SJSA1 (cell line): ENCODE measurements at regions not wholly inside any gene's neighbourhood (a gene's known extent, or its start where the extent isn't known, plus 50 kb on each side); places are given as distances from the start of the nearest gene placed in this dataset.
A peak's percentile ranks its signal among the peaks of the same experiment; 100 is the strongest.

Experiments used
- DNase-seq, 2 experiments: peaks; one replicate each; pipeline ENCODE4 v3.0.0-alpha.2; 2015 to 2020; ENCODE audit warnings: low spot score in 2 of 2, low read depth in 1 of 2
- H3K27ac ChIP-seq: fragments of 250-450 bp; sonication (Bioruptor Pico); 2 replicates; pipeline ENCODE4 v1.5.1; 2020; ENCODE audit warnings: mild to moderate bottlenecking, moderate library complexity
- H3K27me3 ChIP-seq: fragments of 250-450 bp; sonication (Bioruptor Pico); replicated peaks from 2 replicates; pipeline ENCODE4 v1.5.1; 2020; ENCODE audit warnings: mild to moderate bottlenecking, moderate library complexity
- H3K36me3 ChIP-seq: fragments of 250-450 bp; sonication (Bioruptor Pico); 2 replicates; pipeline ENCODE4 v1.5.1; 2020; ENCODE audit warnings: mild to moderate bottlenecking
- H3K4me1 ChIP-seq: fragments of 250-450 bp; sonication (Bioruptor Pico); replicated peaks from 2 replicates; pipeline ENCODE4 v1.6.1; 2021; ENCODE audit warnings: mild to moderate bottlenecking
- H3K4me3 ChIP-seq: fragments of 250-450 bp; sonication (Bioruptor Pico); 2 replicates; pipeline ENCODE4 v1.5.1; 2020; ENCODE audit warnings: mild to moderate bottlenecking
- H3K9me3 ChIP-seq: fragments of 250-450 bp; sonication (Bioruptor Pico); replicated peaks from 2 replicates; pipeline ENCODE4 v1.5.1; 2020; ENCODE audit warnings: mild to moderate bottlenecking

- Histone ChIP-seq H3K9me3 (no peaks in the 10 kb centered on the region), H3K27ac (no peak overlapping the region), H3K4me1 (no peaks in the 10 kb centered on the region), H3K27me3 (no peaks in the 10 kb centered on the region), H3K4me3 (no peak overlapping the region), H3K36me3 (no peaks in the 10 kb centered on the region)
- DNase-seq = no peak
These were observed 136.9 kb downstream of the SLC38A1 start for GRCh38 chr12:46131732-46132469.

- DNase-seq = no peak
- Histone ChIP-seq H3K36me3 (no peaks in the 10 kb centered on the region), H3K4me1 (peaks cover 12% of the 10 kb centered on the region; the same call in 1 of the 2 replicates), H3K9me3 (no peaks in the 10 kb centered on the region), H3K27ac (no peak overlapping the region), H3K27me3 (no peaks in the 10 kb centered on the region), H3K4me3 (no peak overlapping the region)
These were observed 137.3 kb upstream of the SCAF11 start for GRCh38 chr12:46127656-46128055.

- DNase-seq = no peak
- no peaks in the 10 kb centered on the region for H3K36me3 ChIP-seq
- H3K27ac ChIP-seq = no peak overlapping the region
- H3K4me3 ChIP-seq = no peak overlapping the region
- H3K27me3 ChIP-seq = 0 out of 2 replicates have a peak, but pooled peaks cover 3% of the 10 kb centered on the region
- no peaks in the 10 kb centered on the region for H3K9me3 ChIP-seq
- H3K4me1 ChIP-seq = peaks cover 12% of the 10 kb centered on the region; the same call in 1 of the 2 replicates
These were observed 135.8 kb upstream of the SCAF11 start for GRCh38 chr12:46126050-46126727.

GRCh38 chr12:46124848-46125619 is 134.7 kb upstream of the SCAF11 start:
- H3K4me3 ChIP-seq = no peak overlapping the region
- DNase-seq = peak; percentile 62 to 69
- peaks cover 12% of the 10 kb centered on the region; the same call in 1 of the 2 replicates for H3K4me1 ChIP-seq
- H3K27ac ChIP-seq = no peak overlapping the region; the same call in 1 of the 2 replicates
- H3K9me3 ChIP-seq = no peaks in the 10 kb centered on the region
- H3K36me3 ChIP-seq = no peaks in the 10 kb centered on the region
- 0 out of 2 replicates have a peak, but pooled peaks cover 6% of the 10 kb centered on the region for H3K27me3 ChIP-seq

- Histone ChIP-seq H3K9me3 (no peaks in the 10 kb centered on the region), H3K27me3 (0 out of 2 replicates have a peak, but pooled peaks cover 6% of the 10 kb centered on the region), H3K36me3 (no peaks in the 10 kb centered on the region), H3K27ac (no peak overlapping the region), H3K4me1 (peaks cover 12% of the 10 kb centered on the region; the same call in 1 of the 2 replicates), H3K4me3 (no peak overlapping the region)
- no peak for DNase-seq
These were observed 133.9 kb upstream of the SCAF11 start for GRCh38 chr12:46124132-46124847.

GRCh38 chr12:46112364-46112763 is 122.0 kb upstream of the SCAF11 start:
- no peaks in the 10 kb centered on the region for H3K36me3 ChIP-seq
- no peak overlapping the region for H3K27ac ChIP-seq
- H3K27me3 ChIP-seq = no peaks in the 10 kb centered on the region
- H3K9me3 ChIP-seq = no peaks in the 10 kb centered on the region
- no peak overlapping the region for H3K4me3 ChIP-seq
- no peak for DNase-seq
- peaks cover 6% of the 10 kb centered on the region; the same call in 1 of the 2 replicates for H3K4me1 ChIP-seq

- no peaks in the 10 kb centered on the region for H3K27me3 ChIP-seq
- no peak overlapping the region for H3K4me3 ChIP-seq
- no peak for DNase-seq
- no peaks in the 10 kb centered on the region for H3K9me3 ChIP-seq
- no peaks in the 10 kb centered on the region for H3K36me3 ChIP-seq
- no peak overlapping the region for H3K27ac ChIP-seq
- peaks cover 6% of the 10 kb centered on the region; the same call in 1 of the 2 replicates for H3K4me1 ChIP-seq
These were observed 121.3 kb upstream of the SCAF11 start for GRCh38 chr12:46111715-46112114.

- no peak overlapping the region for H3K27ac ChIP-seq
- H3K9me3 ChIP-seq = no peaks in the 10 kb centered on the region
- peaks cover 6% of the 10 kb centered on the region; the same call in 1 of the 2 replicates for H3K4me1 ChIP-seq
- DNase-seq = peak in 1 of 2 experiments; percentile 19
- H3K36me3 ChIP-seq = no peaks in the 10 kb centered on the region
- H3K27me3 ChIP-seq = no peaks in the 10 kb centered on the region
- H3K4me3 ChIP-seq = no peak overlapping the region
These were observed 120.7 kb upstream of the SCAF11 start for GRCh38 chr12:46110928-46111699.

GRCh38 chr12:46110223-46110611 is 119.8 kb upstream of the SCAF11 start:
- Histone ChIP-seq H3K9me3 (no peaks in the 10 kb centered on the region), H3K4me1 (peaks cover 6% of the 10 kb centered on the region; the same call in 1 of the 2 replicates), H3K36me3 (no peaks in the 10 kb centered on the region), H3K27me3 (no peaks in the 10 kb centered on the region), H3K4me3 (no peak overlapping the region), H3K27ac (no peak overlapping the region)
- no peak for DNase-seq

GRCh38 chr12:46109343-46110222 is 119.2 kb upstream of the SCAF11 start:
- Histone ChIP-seq H3K36me3 (no peaks in the 10 kb centered on the region), H3K27ac (no peak overlapping the region), H3K4me3 (no peak overlapping the region), H3K27me3 (no peaks in the 10 kb centered on the region), H3K4me1 (peaks cover 6% of the 10 kb centered on the region; the same call in 1 of the 2 replicates), H3K9me3 (no peaks in the 10 kb centered on the region)
- no peak for DNase-seq

- no peaks in the 10 kb centered on the region for H3K9me3 ChIP-seq
- no peak overlapping the region for H3K4me3 ChIP-seq
- peaks cover 6% of the 10 kb centered on the region; the same call in 1 of the 2 replicates for H3K4me1 ChIP-seq
- H3K27ac ChIP-seq = no peak overlapping the region
- no peak for DNase-seq
- no peaks in the 10 kb centered on the region for H3K36me3 ChIP-seq
- H3K27me3 ChIP-seq = no peaks in the 10 kb centered on the region
These were observed 118.3 kb upstream of the SCAF11 start for GRCh38 chr12:46108721-46109120.

GRCh38 chr12:46107591-46107990 is 117.2 kb upstream of the SCAF11 start:
- no peaks in the 10 kb centered on the region for H3K36me3 ChIP-seq
- H3K9me3 ChIP-seq = no peaks in the 10 kb centered on the region
- H3K27ac ChIP-seq = no peak overlapping the region
- peaks cover 6% of the 10 kb centered on the region; the same call in 1 of the 2 replicates for H3K4me1 ChIP-seq
- DNase-seq = no peak
- H3K4me3 ChIP-seq = no peak overlapping the region
- no peaks in the 10 kb centered on the region for H3K27me3 ChIP-seq
